ENCODE measurements at regions not wholly inside any gene's neighbourhood (a gene's known extent, or its start where the extent isn't known, plus 50 kb on each side); places are given as distances from the start of the nearest gene placed in this dataset.

DNA sequence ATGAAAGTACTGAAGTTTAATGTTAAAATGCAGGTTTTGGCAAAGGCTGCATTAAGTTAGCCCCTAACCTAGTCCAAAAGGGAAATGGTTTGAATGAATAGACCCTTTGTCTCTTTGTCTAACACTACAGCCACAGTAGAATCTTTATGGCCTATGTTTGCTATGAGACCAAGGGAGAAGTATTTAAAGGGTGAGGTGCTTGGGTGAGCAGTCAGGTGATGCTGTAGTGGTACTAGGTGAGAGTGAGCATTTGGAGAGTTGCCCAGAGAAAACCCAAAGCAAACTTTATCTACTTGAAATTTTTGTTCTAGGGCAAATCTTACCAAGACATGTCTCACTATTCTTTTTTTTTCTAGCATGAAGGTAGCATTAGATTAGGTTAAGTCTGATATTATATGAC, 1961.4 kb upstream of the WWC1 start:
- TF ChIP-seq, protein P1, sequence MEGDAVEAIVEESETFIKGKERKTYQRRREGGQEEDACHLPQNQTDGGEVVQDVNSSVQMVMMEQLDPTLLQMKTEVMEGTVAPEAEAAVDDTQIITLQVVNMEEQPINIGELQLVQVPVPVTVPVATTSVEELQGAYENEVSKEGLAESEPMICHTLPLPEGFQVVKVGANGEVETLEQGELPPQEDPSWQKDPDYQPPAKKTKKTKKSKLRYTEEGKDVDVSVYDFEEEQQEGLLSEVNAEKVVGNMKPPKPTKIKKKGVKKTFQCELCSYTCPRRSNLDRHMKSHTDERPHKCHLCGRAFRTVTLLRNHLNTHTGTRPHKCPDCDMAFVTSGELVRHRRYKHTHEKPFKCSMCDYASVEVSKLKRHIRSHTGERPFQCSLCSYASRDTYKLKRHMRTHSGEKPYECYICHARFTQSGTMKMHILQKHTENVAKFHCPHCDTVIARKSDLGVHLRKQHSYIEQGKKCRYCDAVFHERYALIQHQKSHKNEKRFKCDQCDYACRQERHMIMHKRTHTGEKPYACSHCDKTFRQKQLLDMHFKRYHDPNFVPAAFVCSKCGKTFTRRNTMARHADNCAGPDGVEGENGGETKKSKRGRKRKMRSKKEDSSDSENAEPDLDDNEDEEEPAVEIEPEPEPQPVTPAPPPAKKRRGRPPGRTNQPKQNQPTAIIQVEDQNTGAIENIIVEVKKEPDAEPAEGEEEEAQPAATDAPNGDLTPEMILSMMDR (IDR thresholded peaks at IDR 0.05; ENCODE audit: insufficient read depth, low read length, poor library complexity, severe bottlenecking): no peak
- Histone ChIP-seq H3K4me3 (ENCODE audit: low read depth, low read length) (no peak overlapping the region), H3K27me3 (ENCODE audit: control insufficient read depth, insufficient read depth, low read length) (no peaks in the 10 kb centered on the region), H3K36me3 (ENCODE audit: control insufficient read depth, insufficient read depth, low read length) (no peaks in the 10 kb centered on the region)
- DNase-seq (ENCODE audit: low read depth): no peak

DNA sequence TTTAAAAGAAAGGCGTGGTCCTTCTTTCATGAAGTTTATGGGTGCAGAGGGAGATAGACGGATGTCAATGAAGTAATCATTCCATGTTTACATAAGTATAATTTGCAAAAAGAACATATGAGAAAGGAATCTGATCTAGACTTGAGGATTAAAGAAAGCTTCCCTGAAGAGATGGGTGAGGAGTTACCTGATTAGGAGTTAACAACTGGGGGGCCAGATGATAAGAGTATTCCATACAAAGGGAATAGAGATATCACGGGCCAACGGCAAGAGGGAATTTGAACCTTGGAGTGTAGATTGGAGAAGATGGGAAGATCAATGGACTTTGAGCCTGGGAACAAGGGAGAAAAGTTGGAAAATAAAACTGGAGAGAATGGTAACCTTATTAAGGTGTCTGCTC, 1959.9 kb upstream of the WWC1 start:
- H3K4me3 ChIP-seq (ENCODE audit: low read depth, low read length): no peak overlapping the region
- H3K27me3 ChIP-seq (ENCODE audit: control insufficient read depth, insufficient read depth, low read length): no peaks in the 10 kb centered on the region
- H3K36me3 ChIP-seq (ENCODE audit: control insufficient read depth, insufficient read depth, low read length): no peaks in the 10 kb centered on the region
- no peak for DNase-seq (ENCODE audit: low read depth)
- TF ChIP-seq, protein P1 (IDR thresholded peaks at IDR 0.05; ENCODE audit: insufficient read depth, low read length, poor library complexity, severe bottlenecking): no peak

DNA sequence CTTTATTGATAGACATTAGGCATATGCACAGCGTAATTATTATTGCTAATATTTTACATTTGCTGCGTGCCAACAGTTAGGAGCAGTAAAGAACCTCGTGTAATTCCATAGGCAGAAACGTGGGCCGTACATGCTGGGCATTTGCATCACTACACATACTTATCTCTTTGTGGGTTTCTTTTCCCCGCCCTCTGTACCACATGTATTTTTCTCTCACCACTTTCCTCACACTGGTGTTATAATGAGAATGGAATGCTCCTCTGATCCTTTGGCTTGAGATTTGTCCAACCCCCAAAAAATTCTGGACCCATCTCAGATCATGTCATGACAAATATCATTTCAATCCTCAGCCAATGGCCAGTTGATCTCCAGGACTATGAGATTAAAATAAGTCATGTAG, 1952.6 kb upstream of the WWC1 start:
- no peak for DNase-seq (ENCODE audit: low read depth)

DNA sequence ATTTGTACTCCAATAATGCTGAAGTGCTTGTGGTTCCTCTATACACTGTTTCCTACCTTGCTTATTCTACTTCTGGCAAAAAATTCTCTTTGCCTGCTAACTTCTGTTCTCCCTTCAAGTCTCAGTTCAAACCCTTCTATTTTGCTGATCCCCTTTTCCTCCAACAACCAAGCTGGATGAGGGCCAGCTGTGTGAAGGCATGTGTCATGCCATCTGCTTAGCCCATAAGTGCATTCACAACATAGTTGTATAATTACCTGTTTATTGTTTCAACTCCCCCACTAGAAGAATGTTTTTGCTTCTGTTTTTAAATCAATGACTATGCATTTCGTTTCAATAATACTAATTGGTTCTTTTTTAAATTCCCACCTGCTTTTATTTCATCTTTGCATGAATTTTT, 1951.4 kb upstream of the WWC1 start:
- Histone ChIP-seq H3K36me3 (ENCODE audit: control insufficient read depth, insufficient read depth, low read length) (no peaks in the 10 kb centered on the region), H3K4me3 (ENCODE audit: low read depth, low read length) (no peak overlapping the region), H3K27me3 (ENCODE audit: control insufficient read depth, insufficient read depth, low read length) (no peaks in the 10 kb centered on the region)
- no peak for DNase-seq (ENCODE audit: low read depth)
- TF ChIP-seq, protein P1 (IDR thresholded peaks at IDR 0.05; ENCODE audit: insufficient read depth, low read length, poor library complexity, severe bottlenecking): no peak

More for the DNA sequence above, 1952.6 kb upstream of the WWC1 start:
- Histone ChIP-seq H3K27me3 (ENCODE audit: control insufficient read depth, insufficient read depth, low read length) (no peaks in the 10 kb centered on the region), H3K36me3 (ENCODE audit: control insufficient read depth, insufficient read depth, low read length) (no peaks in the 10 kb centered on the region), H3K4me3 (ENCODE audit: low read depth, low read length) (no peak overlapping the region)
- TF ChIP-seq, protein P1 (IDR thresholded peaks at IDR 0.05; ENCODE audit: insufficient read depth, low read length, poor library complexity, severe bottlenecking): no peak

DNA sequence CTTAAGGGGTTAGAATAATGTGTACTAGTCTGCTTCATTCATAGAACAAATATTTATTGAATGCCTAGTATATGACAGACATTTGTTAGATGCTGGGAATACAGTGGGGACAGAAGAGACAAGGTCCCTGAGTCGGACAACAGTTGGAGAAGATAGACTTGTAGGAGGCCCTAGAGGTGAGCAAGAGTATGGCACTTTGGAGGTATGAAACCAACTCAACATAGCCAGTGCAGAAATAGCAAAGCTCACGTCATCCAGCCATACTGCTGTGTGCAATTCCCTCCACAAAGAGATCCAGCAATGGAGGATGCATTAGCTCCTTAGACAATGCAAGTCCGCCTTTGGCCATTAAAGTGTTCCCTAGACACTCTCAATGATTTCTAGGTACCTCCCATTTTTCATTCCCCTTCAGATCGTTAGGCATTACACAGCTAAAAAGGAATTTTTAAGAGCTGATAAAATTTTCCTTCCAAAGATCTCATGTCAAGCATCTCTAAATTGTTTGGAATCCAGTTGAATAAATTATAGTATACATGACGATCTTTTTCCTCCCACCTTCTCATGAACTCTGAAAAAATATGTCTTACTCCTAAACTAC, 1949.6 kb upstream of the WWC1 start:
- no peaks in the 10 kb centered on the region for H3K27me3 ChIP-seq (ENCODE audit: control insufficient read depth, insufficient read depth, low read length)
- DNase-seq (ENCODE audit: low read depth): no peak
- TF ChIP-seq, protein P1 (IDR thresholded peaks at IDR 0.05; ENCODE audit: insufficient read depth, low read length, poor library complexity, severe bottlenecking): no peak
- no peak overlapping the region for H3K4me3 ChIP-seq (ENCODE audit: low read depth, low read length)
- H3K36me3 ChIP-seq (ENCODE audit: control insufficient read depth, insufficient read depth, low read length): no peaks in the 10 kb centered on the region

DNA sequence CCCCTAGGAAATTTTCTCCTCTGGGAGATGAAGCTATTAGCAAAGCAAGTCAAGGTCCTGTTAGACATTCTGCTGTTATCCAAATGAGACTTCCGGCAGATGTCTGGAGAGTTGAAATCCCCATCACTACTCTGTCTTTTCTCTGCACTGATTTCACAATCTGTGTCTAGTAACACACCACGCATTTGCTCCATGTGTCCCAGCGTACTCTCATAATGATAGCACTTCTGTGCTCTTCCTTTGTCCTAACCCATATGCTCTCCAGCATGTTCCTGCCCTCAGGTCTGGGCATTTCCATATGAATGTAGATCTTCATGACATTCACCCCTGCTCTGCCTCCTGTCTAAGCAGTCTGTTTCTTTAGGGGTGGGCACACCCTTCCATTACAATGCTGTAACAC, 1949.0 kb upstream of the WWC1 start:
- DNase-seq (ENCODE audit: low read depth): no peak
- H3K27me3 ChIP-seq (ENCODE audit: control insufficient read depth, insufficient read depth, low read length): no peaks in the 10 kb centered on the region
- TF ChIP-seq, protein P1 (IDR thresholded peaks at IDR 0.05; ENCODE audit: insufficient read depth, low read length, poor library complexity, severe bottlenecking): no peak
- H3K4me3 ChIP-seq (ENCODE audit: low read depth, low read length): no peak overlapping the region
- H3K36me3 ChIP-seq (ENCODE audit: control insufficient read depth, insufficient read depth, low read length): no peaks in the 10 kb centered on the region

All from kidney epithelial cell (primary cell).